PC-3 (cell line): ENCODE measurements at regions not wholly inside any gene's neighbourhood (a gene's known extent, or its start where the extent isn't known, plus 50 kb on each side); places are given as distances from the start of the nearest gene placed in this dataset.

Source experiments
- ATAC-seq: fragments of 200-7000 bp; cut with Tn5 transposase; 2 replicates; pipeline ENCODE4 v1.9.1; 2020; ENCODE audit warnings: mild to moderate bottlenecking, moderate library complexity
- BruUV-seq: library from RNA; stranded (reverse); fragments of 400-500 nt; replicated peaks from 2 replicates; lab custom pipeline; 2021; lab: Mats Ljungman, UMichigan
- CTCF ChIA-PET: fragments of 300-600 bp; sonication (Branson Sonifier 250); formaldehyde crosslinking; loops from one replicate; lab custom pipeline; 2022; ENCODE audit warnings: antibody characterized with exemption; lab: Charles Lee
- POLR2A ChIA-PET: fragments of 300-600 bp; sonication (Branson Sonifier 250); formaldehyde crosslinking; loops from one replicate; lab custom pipeline; 2022; ENCODE audit warnings: antibody characterized with exemption; ENCODE audit not compliant: unreplicated experiment; lab: Charles Lee
- DNase-seq: peaks from one replicate; pipeline ENCODE4 v3.0.0-alpha.2; 2015
- H2AFZ ChIP-seq: fragments of 300-600 bp; sonication (generic); 2 replicates; pipeline ENCODE4 v1.6.0; 2016; ENCODE audit warnings: antibody characterized with exemption, low read length
- H3F3A ChIP-seq: fragments of 300-600 bp; sonication (generic); one replicate; pipeline ENCODE4 v1.6.0; 2017; ENCODE audit warnings: antibody characterized with exemption, low read length, control low read depth, mild to moderate bottlenecking; ENCODE audit not compliant: unreplicated experiment
- H3K27ac ChIP-seq: fragments of 300-600 bp; sonication (generic); 2 replicates; pipeline ENCODE4 v1.5.1; 2016; ENCODE audit warnings: mild to moderate bottlenecking, low read length
- H3K27me3 ChIP-seq: fragments of 300-600 bp; sonication (generic); 2 replicates; pipeline ENCODE4 v1.6.1; 2016; ENCODE audit warnings: low read length, mixed read lengths
- H3K36me3 ChIP-seq: fragments of 300-600 bp; sonication (generic); 2 replicates; pipeline ENCODE4 v1.6.1; 2016; ENCODE audit warnings: low read depth, mixed run types, low read length, mixed read lengths
- H3K4me1 ChIP-seq: fragments of 300-600 bp; sonication (generic); 2 replicates; pipeline ENCODE4 v1.5.1; 2016; ENCODE audit warnings: low read length; ENCODE audit not compliant: insufficient read depth
- H3K4me2 ChIP-seq: fragments of 300-600 bp; sonication (generic); 2 replicates; pipeline ENCODE4 v1.6.0; 2016; ENCODE audit warnings: low read length
- H3K4me3 ChIP-seq: fragments of 300-600 bp; sonication (generic); 2 replicates; pipeline ENCODE4 v1.5.1; 2016; ENCODE audit warnings: mild to moderate bottlenecking, low read length, mixed read lengths
- H3K79me2 ChIP-seq: fragments of 300-600 bp; sonication (generic); 2 replicates; pipeline ENCODE4 v1.6.1; 2017; ENCODE audit warnings: low read length, mixed read lengths
- H3K9ac ChIP-seq: fragments of 300-600 bp; sonication (generic); 2 replicates; pipeline ENCODE4 v1.6.0; 2016; ENCODE audit warnings: mild to moderate bottlenecking, low read length
- H3K9me2 ChIP-seq: fragments of 300-600 bp; sonication (generic); replicated peaks from 2 replicates; pipeline ENCODE4 v1.6.1; 2016; ENCODE audit warnings: mixed run types, low read length, mixed read lengths
- H3K9me3 ChIP-seq: fragments of 300-600 bp; sonication (generic); 2 replicates; pipeline ENCODE4 v1.6.1; 2016; ENCODE audit warnings: low read length, mixed read lengths
- H4K20me1 ChIP-seq: fragments of 300-600 bp; sonication (generic); 2 replicates; pipeline ENCODE4 v1.6.1; 2016; ENCODE audit warnings: low read length, mixed read lengths
- EZH2 ChIP-seq: fragments of 300-600 bp; sonication (generic); IDR thresholded peaks from one replicate; pipeline ENCODE4 v1.6.1; 2017; ENCODE audit warnings: antibody characterized with exemption, mild to moderate bottlenecking, low read length; ENCODE audit not compliant: unreplicated experiment
- EZH2phosphoT487 ChIP-seq: fragments of 300-600 bp; sonication (generic); IDR thresholded peaks from 2 replicates; pipeline ENCODE4 v1.6.1; 2018; ENCODE audit warnings: mild to moderate bottlenecking, antibody characterized with exemption, low read length, borderline replicate concordance
- intact Hi-C: fragments of 100-400 bp; cut with micrococcal nuclease; formaldehyde crosslinking; loops from 2 replicates; pipeline ENCODE4 v1.9.0; 2023
- TF ChIP-seq, protein P1 (sequence below): fragments of 300-600 bp; sonication (generic); conservative IDR thresholded peaks from 2 replicates; pipeline ENCODE4 v1.5.1; 2017; ENCODE audit warnings: antibody characterized with exemption, low read depth, mild to moderate bottlenecking, low read length

DNA sequence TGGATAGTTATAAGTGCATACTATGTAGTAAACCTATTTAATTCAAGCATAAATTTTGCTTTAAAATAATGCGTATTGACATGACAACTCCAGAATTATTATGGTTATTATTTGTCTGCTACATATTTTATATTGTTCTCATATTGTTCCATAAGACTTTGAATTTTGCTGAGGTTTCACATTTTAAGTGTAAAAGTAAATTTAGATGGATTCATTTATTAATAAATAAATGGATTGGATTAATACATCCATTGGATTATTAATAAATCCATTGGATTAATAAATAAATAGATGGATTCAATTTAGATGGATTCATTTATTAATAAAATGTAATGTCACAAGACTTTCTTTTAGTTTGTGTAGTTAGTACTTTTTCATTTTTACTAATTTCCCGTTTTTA is 1768.0 kb upstream of the PCDH10 start:
- POLR2A ChIA-PET, result no interaction called here
- CTCF ChIA-PET, result no interaction called here
- Histone ChIP-seq H3K27ac (no peak overlapping the region), H3K4me2 (no peak overlapping the region), H3K4me1 (no peaks in the 10 kb centered on the region), H3K79me2 (no peaks in the 10 kb centered on the region), H4K20me1 (no peaks in the 10 kb centered on the region), H3K9me2 (no peaks in the 10 kb centered on the region), H3K27me3 (no peaks in the 10 kb centered on the region), H3K4me3 (no peak overlapping the region), H3K9ac (no peak overlapping the region), H3K9me3 (no peaks in the 10 kb centered on the region), H3F3A (no peaks in the 10 kb centered on the region), H2AFZ (no peak overlapping the region), H3K36me3 (no peaks in the 10 kb centered on the region)
- intact Hi-C loops, result no loop called here
- no TSS peak for BruUV-seq
- DNase-seq (no peak), ATAC-seq (no peak)
- TF ChIP-seq EZH2phosphoT487, result no peak
- TF ChIP-seq, protein P1, sequence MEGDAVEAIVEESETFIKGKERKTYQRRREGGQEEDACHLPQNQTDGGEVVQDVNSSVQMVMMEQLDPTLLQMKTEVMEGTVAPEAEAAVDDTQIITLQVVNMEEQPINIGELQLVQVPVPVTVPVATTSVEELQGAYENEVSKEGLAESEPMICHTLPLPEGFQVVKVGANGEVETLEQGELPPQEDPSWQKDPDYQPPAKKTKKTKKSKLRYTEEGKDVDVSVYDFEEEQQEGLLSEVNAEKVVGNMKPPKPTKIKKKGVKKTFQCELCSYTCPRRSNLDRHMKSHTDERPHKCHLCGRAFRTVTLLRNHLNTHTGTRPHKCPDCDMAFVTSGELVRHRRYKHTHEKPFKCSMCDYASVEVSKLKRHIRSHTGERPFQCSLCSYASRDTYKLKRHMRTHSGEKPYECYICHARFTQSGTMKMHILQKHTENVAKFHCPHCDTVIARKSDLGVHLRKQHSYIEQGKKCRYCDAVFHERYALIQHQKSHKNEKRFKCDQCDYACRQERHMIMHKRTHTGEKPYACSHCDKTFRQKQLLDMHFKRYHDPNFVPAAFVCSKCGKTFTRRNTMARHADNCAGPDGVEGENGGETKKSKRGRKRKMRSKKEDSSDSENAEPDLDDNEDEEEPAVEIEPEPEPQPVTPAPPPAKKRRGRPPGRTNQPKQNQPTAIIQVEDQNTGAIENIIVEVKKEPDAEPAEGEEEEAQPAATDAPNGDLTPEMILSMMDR, result no peak
- TF ChIP-seq EZH2, result no peak

DNA sequence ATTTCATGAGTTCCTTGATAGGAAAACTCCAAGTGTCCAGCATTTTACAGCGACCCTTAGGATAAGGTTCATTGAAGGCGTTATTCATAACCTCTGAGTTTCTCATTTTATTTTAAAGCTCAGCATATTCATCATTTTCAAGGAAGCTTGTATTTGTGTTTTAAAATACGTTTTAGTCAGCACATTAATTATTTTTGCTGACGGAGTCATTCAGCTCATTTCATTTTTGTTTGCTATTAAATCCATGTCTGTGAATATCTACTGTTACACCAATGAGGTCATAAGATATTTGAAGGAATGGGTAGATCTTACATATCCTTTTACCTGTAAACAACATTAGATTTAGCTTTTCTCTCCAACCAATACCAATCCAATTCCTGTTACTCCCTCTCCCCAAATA is 1766.3 kb upstream of the PCDH10 start:
- H3F3A ChIP-seq, result no peaks in the 10 kb centered on the region
- no peak overlapping the region for H3K4me2 ChIP-seq
- no peak overlapping the region for H2AFZ ChIP-seq
- no peak overlapping the region for H3K4me3 ChIP-seq
- intact Hi-C loops, result no loop called here
- H3K79me2 ChIP-seq, result no peaks in the 10 kb centered on the region
- H3K9ac ChIP-seq, result no peak overlapping the region
- POLR2A ChIA-PET, result no interaction called here
- no peak for ATAC-seq
- no peak for DNase-seq
- TF ChIP-seq EZH2 (no peak), EZH2phosphoT487 (no peak)
- TF ChIP-seq, protein P1, result no peak
- CTCF ChIA-PET, result no interaction called here
- no TSS peak for BruUV-seq
- no peaks in the 10 kb centered on the region for H3K4me1 ChIP-seq
- no peaks in the 10 kb centered on the region for H4K20me1 ChIP-seq
- H3K9me3 ChIP-seq, result no peaks in the 10 kb centered on the region
- no peaks in the 10 kb centered on the region for H3K9me2 ChIP-seq
- H3K27me3 ChIP-seq, result no peaks in the 10 kb centered on the region
- no peaks in the 10 kb centered on the region for H3K36me3 ChIP-seq
- H3K27ac ChIP-seq, result no peak overlapping the region

DNA sequence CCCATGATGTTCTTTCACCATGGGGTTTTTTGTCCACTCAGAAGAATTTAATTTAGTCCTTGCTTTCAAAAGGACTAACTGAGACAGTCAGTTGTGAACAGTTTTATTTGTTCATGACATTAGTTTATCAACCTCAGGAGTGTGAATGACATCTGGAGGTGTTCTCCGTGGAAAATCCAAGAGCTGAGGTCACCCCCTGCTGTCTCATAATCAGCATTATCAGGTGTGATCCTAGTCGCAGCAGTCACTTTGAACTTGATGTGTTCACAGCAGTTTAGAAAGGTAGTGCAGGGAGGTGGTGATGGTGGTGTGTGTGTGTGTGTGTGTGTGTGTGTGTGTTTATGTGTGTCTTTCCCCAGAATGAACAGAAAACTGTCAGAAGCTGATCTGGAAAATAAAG is 1760.8 kb upstream of the PCDH10 start:
- ChIA-PET CTCF (no interaction called here), POLR2A (no interaction called here)
- Histone ChIP-seq H3K27ac (no peak overlapping the region), H3K4me3 (no peak overlapping the region), H3K4me1 (no peaks in the 10 kb centered on the region), H3K79me2 (no peaks in the 10 kb centered on the region), H4K20me1 (no peaks in the 10 kb centered on the region), H3K9ac (no peak overlapping the region), H3K36me3 (no peaks in the 10 kb centered on the region), H3K27me3 (no peaks in the 10 kb centered on the region), H3K9me2 (no peaks in the 10 kb centered on the region), H3F3A (no peaks in the 10 kb centered on the region), H3K9me3 (no peaks in the 10 kb centered on the region), H2AFZ (no peak overlapping the region), H3K4me2 (no peak overlapping the region)
- TF ChIP-seq EZH2phosphoT487, result no peak
- no peak for TF ChIP-seq EZH2
- TF ChIP-seq, protein P1, result no peak
- BruUV-seq, result no TSS peak
- no peak for ATAC-seq
- no peak for DNase-seq
- intact Hi-C loops, result no loop called here
